ENCODE measurements at regions not wholly inside any gene's neighbourhood (a gene's known extent, or its start where the extent isn't known, plus 50 kb on each side); places are given as distances from the start of the nearest gene placed in this dataset.

DNA sequence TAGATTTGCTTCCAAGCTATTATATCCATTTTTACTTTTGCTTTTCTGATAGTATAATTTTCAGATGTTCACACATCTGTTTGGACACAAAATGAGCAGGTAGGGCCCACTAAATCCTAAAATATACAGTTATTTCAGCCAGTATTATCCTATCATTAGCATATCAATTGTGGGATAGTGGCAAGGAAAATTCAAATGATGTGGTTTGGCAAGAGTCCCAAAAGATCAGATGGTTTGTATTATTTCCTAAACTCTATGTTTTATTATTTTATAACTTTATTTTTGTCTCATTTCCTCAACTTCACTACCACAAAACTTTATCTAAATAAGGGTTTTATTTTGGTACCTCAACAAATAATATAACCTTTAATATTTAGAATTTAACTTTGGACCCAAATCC lies 1659.6 kb downstream of the NCAM2 start:
- TF ChIP-seq, protein P1, sequence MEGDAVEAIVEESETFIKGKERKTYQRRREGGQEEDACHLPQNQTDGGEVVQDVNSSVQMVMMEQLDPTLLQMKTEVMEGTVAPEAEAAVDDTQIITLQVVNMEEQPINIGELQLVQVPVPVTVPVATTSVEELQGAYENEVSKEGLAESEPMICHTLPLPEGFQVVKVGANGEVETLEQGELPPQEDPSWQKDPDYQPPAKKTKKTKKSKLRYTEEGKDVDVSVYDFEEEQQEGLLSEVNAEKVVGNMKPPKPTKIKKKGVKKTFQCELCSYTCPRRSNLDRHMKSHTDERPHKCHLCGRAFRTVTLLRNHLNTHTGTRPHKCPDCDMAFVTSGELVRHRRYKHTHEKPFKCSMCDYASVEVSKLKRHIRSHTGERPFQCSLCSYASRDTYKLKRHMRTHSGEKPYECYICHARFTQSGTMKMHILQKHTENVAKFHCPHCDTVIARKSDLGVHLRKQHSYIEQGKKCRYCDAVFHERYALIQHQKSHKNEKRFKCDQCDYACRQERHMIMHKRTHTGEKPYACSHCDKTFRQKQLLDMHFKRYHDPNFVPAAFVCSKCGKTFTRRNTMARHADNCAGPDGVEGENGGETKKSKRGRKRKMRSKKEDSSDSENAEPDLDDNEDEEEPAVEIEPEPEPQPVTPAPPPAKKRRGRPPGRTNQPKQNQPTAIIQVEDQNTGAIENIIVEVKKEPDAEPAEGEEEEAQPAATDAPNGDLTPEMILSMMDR (conservative IDR thresholded peaks at IDR 0.05): no peak
- TF ChIP-seq EZH2 (IDR thresholded peaks at IDR 0.05; ENCODE audit: low read depth): no peak
